Right atrium auricular region (tissue), 2 donors: ENCODE measurements at regions not wholly inside any gene's neighbourhood (a gene's known extent, or its start where the extent isn't known, plus 50 kb on each side); places are given as distances from the start of the nearest gene placed in this dataset.

Experiments
- DNase-seq: peaks from one replicate; pipeline ENCODE4 v3.0.0-alpha.2; 2019; ENCODE audit warnings: low spot score
- H3K27ac ChIP-seq, 2 donors: fragments of 200-600 bp; sonication (generic); 1 replicate in 1 of 2; 2 replicates in 1 of 2; pipeline ENCODE4 v1.5.1; 2016 to 2019
- H3K27me3 ChIP-seq, 2 donors: fragments of 200-600 bp; sonication (generic); one replicate each; pipeline versions ENCODE4 v1.5.1 to v1.6.0; 2017 to 2019
- H3K36me3 ChIP-seq: fragments of 200-600 bp; sonication (generic); one replicate; pipeline ENCODE4 v1.5.1; 2016
- H3K4me1 ChIP-seq, 2 donors: fragments of 200-600 bp; sonication (generic); one replicate each; pipeline versions ENCODE4 v1.5.1 to v1.6.0; 2017 to 2019
- H3K4me3 ChIP-seq, 2 donors: fragments of 200-600 bp; sonication (generic); 1 replicate in 1 of 2; 2 replicates in 1 of 2; pipeline ENCODE4 v1.5.1; 2017 to 2019; ENCODE audit warnings: mild to moderate bottlenecking in 1 of 2, moderate library complexity in 1 of 2
- H3K9me3 ChIP-seq, 2 donors: fragments of 200-600 bp; sonication (generic); one replicate each; pipeline ENCODE4 v1.5.1; 2019
- TF ChIP-seq, protein P1 (sequence below), 2 donors: fragments of 200-600 bp; sonication (generic); IDR thresholded peaks; one replicate each; pipeline ENCODE4 v1.5.1; 2019; ENCODE audit warnings: antibody characterized with exemption in 2 of 2

DNA sequence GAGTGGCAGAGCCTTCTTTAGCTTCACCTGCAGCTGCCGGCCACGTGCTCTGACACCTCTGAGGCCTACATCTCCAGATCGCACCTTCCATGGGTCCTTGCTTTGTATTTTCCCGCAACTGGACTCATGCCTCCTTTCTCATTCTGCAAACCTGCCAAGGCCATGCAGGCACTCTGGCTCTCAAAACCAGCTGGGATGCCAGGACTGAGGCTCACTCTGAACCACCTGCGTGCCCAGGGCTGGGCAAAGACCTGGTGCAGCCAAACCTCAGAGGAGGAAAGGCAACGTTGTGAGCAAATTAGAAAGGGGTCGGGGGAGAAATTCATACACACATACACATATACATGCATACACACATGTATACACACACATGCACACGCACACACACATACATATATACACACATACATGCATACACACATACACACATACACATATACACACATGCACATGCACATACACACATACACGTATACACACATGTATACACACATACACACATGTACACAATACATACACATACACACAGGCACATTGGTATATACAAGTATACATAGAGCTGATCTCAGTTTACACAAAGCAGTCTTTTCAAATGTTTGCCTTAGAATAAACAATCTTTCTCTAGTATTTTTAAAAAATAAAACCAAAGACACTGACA lies 125.2 kb downstream of the RTP5 start:
- no peak for DNase-seq
- Histone ChIP-seq H3K4me1 (no peaks in the 10 kb centered on the region), H3K27me3 (no peaks in the 10 kb centered on the region)

DNA sequence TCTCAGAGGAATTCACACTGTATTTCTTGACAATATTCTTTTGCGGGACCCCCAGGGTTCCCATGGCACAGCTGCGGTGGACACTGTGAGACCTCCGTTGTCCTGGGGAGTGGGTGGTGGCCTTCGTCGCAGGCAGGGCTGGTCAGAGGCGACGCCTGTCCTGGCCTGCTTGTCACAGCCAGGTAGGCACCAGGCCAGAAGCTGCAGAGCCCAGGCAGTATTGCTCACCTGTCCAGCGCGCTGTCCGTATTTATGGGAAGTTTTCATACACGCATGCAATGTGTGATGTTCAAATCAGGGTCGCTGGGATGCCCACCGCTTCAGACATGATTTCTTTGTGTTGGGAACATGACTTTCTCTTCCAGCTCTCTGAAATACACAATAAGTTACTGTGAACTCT lies 126.6 kb downstream of the RTP5 start:
- Histone ChIP-seq H3K4me1 (no peaks in the 10 kb centered on the region), H3K4me3 (no peak overlapping the region), H3K27me3 (no peaks in the 10 kb centered on the region), H3K36me3 (no peaks in the 10 kb centered on the region), H3K27ac (no peak overlapping the region), H3K9me3 (no peaks in the 10 kb centered on the region)
- no peak for DNase-seq
- TF ChIP-seq, protein P1, sequence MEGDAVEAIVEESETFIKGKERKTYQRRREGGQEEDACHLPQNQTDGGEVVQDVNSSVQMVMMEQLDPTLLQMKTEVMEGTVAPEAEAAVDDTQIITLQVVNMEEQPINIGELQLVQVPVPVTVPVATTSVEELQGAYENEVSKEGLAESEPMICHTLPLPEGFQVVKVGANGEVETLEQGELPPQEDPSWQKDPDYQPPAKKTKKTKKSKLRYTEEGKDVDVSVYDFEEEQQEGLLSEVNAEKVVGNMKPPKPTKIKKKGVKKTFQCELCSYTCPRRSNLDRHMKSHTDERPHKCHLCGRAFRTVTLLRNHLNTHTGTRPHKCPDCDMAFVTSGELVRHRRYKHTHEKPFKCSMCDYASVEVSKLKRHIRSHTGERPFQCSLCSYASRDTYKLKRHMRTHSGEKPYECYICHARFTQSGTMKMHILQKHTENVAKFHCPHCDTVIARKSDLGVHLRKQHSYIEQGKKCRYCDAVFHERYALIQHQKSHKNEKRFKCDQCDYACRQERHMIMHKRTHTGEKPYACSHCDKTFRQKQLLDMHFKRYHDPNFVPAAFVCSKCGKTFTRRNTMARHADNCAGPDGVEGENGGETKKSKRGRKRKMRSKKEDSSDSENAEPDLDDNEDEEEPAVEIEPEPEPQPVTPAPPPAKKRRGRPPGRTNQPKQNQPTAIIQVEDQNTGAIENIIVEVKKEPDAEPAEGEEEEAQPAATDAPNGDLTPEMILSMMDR (IDR thresholded peaks at IDR 0.05) = no peak

More for the DNA sequence above, 125.2 kb downstream of the RTP5 start:
- H3K9me3 ChIP-seq = no peaks in the 10 kb centered on the region
- H3K4me3 ChIP-seq = no peak overlapping the region
- H3K27ac ChIP-seq = no peak overlapping the region
- TF ChIP-seq, protein P1 (IDR thresholded peaks at IDR 0.05) = no peak
- H3K36me3 ChIP-seq = no peaks in the 10 kb centered on the region

DNA sequence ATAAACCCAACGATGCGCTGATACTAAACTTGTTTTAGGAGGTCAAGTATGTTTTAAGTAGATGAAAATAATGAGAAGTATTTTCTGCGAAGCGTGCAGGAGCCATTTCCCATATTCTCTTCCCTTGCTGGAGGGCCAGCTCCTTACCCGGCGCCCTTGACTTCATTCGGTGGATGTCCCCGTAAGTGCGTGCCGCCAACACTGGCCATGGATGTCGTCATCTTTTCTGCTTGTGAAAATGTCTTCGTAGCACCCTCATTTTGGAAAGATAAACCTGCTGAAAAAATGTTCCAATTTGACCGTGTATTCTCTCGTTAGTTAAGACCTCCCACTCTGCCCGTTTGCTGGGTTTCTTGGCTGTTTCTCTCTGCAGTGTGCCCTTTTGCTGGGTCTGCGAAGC lies 127.5 kb downstream of the RTP5 start:
- no peaks in the 10 kb centered on the region for H3K4me1 ChIP-seq

DNA sequence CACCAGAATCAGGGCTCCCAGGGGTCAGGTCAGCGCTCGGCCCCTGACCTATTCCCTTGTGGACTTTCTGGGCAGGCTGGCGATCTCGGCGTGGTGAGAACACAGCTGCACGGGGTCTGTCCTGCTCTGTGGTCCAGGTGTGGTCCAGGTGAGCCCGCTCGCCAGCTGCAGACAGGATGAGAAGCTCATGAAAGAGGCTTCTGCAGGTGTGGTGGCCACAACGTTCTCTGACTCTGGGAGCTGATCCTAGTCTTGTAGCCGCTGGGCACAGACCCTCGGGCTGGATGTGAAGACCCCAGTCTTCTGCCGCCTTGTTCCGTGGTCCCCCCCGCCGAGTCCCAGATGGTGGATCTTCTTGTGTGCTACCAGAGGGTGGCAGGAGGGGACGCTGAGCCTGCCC lies 129.7 kb downstream of the RTP5 start:
- Histone ChIP-seq H3K27ac (no peak overlapping the region), H3K27me3 (no peaks in the 10 kb centered on the region), H3K36me3 (no peaks in the 10 kb centered on the region), H3K4me3 (no peak overlapping the region), H3K9me3 (no peaks in the 10 kb centered on the region), H3K4me1 (no peaks in the 10 kb centered on the region)
- no peak for DNase-seq
- TF ChIP-seq, protein P1 (IDR thresholded peaks at IDR 0.05) = no peak

More for the DNA sequence above, 127.5 kb downstream of the RTP5 start:
- no peaks in the 10 kb centered on the region for H3K36me3 ChIP-seq
- no peak overlapping the region for H3K27ac ChIP-seq
- DNase-seq = no peak
- H3K4me3 ChIP-seq = no peak overlapping the region
- H3K27me3 ChIP-seq = no peaks in the 10 kb centered on the region
- H3K9me3 ChIP-seq = no peaks in the 10 kb centered on the region
- TF ChIP-seq, protein P1 (IDR thresholded peaks at IDR 0.05) = no peak

DNA sequence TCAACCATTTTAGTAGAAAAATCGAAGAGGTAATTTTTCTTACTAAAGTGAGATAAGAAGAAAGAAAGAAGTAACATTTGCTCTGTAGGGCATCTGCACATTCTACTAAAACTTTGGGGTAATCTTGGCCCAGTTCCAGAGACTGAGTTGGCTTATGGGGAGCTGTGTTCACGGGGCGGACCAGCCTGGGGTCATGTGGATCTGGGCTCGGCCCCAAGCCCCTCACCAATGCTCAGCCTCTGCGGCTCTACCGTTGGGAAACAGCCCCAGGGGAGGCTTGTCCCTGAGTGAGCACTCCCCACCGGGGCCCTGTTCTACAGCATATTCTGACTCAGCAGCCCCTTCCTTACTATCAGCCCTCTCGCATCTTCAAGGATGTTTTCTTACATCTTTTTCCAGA lies 132.3 kb downstream of the RTP5 start:
- H3K27me3 ChIP-seq = no peaks in the 10 kb centered on the region
- H3K4me1 ChIP-seq = no peaks in the 10 kb centered on the region
- no peaks in the 10 kb centered on the region for H3K36me3 ChIP-seq
- DNase-seq = peak; percentile 43
- no peak overlapping the region for H3K4me3 ChIP-seq
- TF ChIP-seq, protein P1 (IDR thresholded peaks at IDR 0.05) = no peak
- H3K9me3 ChIP-seq = no peaks in the 10 kb centered on the region
- H3K27ac ChIP-seq = no peak overlapping the region

DNA sequence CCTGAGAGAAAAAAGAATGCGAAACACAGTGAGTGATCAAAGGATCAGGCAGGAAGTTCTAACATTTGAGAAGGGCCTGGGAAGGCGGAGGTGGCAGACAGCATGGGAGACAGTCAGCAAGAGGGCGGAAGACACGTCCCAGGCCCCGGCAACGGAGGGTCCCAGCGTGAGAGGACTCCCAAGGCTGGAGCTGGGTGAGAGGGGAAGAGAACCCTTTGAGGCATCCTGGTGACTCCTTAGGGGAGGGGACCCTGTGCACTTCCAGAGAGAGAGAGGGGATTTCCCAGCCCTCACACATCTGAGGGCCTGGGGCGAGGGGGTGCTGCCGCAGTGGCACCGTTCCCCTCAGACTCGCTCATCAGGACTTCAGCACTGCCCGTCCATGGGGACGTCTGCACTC lies 133.4 kb downstream of the RTP5 start:
- H3K9me3 ChIP-seq = no peaks in the 10 kb centered on the region
- no peak overlapping the region for H3K4me3 ChIP-seq
- H3K27ac ChIP-seq = no peak overlapping the region
- no peaks in the 10 kb centered on the region for H3K4me1 ChIP-seq
- TF ChIP-seq, protein P1 (IDR thresholded peaks at IDR 0.05) = no peak
- peak; percentile 21 for DNase-seq
- H3K27me3 ChIP-seq = no peaks in the 10 kb centered on the region
- H3K36me3 ChIP-seq = no peaks in the 10 kb centered on the region
